ENCODE measurements at regions not wholly inside any gene's neighbourhood (a gene's known extent, or its start where the extent isn't known, plus 50 kb on each side); places are given as distances from the start of the nearest gene placed in this dataset.

- no peak for DNase-seq (ENCODE audit: low read depth in 2 of 2)
These were observed 337.0 kb downstream of the PTEN start for GRCh38 chr10:88200312-88201032.

GRCh38 chr10:88205842-88206446 is 342.5 kb downstream of the PTEN start:
- no peak for DNase-seq (ENCODE audit: low read depth in 2 of 2)

- DNase-seq (ENCODE audit: low read depth in 2 of 2) = no peak
These were observed 343.7 kb downstream of the PTEN start for GRCh38 chr10:88207121-88207546.

GRCh38 chr10:88209231-88209630 is 345.8 kb downstream of the PTEN start:
- DNase-seq (ENCODE audit: low read depth in 2 of 2) = no peak

GRCh38 chr10:88209837-88210561 is 346.6 kb downstream of the PTEN start:
- DNase-seq (ENCODE audit: low read depth in 2 of 2) = no peak

- no peak for DNase-seq (ENCODE audit: low read depth in 2 of 2)
These were observed 347.8 kb downstream of the PTEN start for GRCh38 chr10:88211230-88211629.

- DNase-seq (ENCODE audit: low read depth in 2 of 2) = no peak
These were observed 348.6 kb downstream of the PTEN start for GRCh38 chr10:88212069-88212468.

GRCh38 chr10:88213065-88213605 is 349.7 kb downstream of the PTEN start:
- no peak for DNase-seq (ENCODE audit: low read depth in 2 of 2)

GRCh38 chr10:88216976-88217375 is 353.6 kb downstream of the PTEN start:
- DNase-seq (ENCODE audit: low read depth in 2 of 2) = no peak

GRCh38 chr10:88218362-88218761 is 354.9 kb downstream of the PTEN start:
- DNase-seq (ENCODE audit: low read depth in 2 of 2) = no peak

GRCh38 chr10:88219753-88220152 is 356.3 kb downstream of the PTEN start:
- no peak for DNase-seq (ENCODE audit: low read depth in 2 of 2)

GRCh38 chr10:88221010-88221973 is 357.9 kb downstream of the PTEN start:
- no peak for DNase-seq (ENCODE audit: low read depth in 2 of 2)

- no peak for DNase-seq (ENCODE audit: low read depth in 2 of 2)
These were observed 359.5 kb downstream of the PTEN start for GRCh38 chr10:88222881-88223280.

Measured in stimulated activated CD8-positive, alpha-beta memory T cell treated with anti-CD3 and anti-CD28 coated beads, Interleukin-7, amount 100 ng/mL, for 1 hour (primary cell).